Gastrocnemius medialis (tissue), 4 donors: ENCODE measurements at regions not wholly inside any gene's neighbourhood (a gene's known extent, or its start where the extent isn't known, plus 50 kb on each side); places are given as distances from the start of the nearest gene placed in this dataset.
A peak's percentile ranks its signal among the peaks of the same experiment; 100 is the strongest.

ENCODE experiments used
- ATAC-seq, 2 donors: fragments of 150-250 bp; one replicate each; pipeline ENCODE4 v1.9.1; 2016
- DNase-seq, 2 donors: peaks; one replicate each; pipeline ENCODE4 v3.0.0-alpha.2; 2019
- H3K27ac ChIP-seq, 4 donors: fragments of 200-600 bp; sonication (generic); 1 replicate in 1 of 4; 2 replicates in 3 of 4; pipeline ENCODE4 v1.5.1; 2016 to 2018; ENCODE audit warnings: mild to moderate bottlenecking in 2 of 4, moderate library complexity in 1 of 4
- H3K27me3 ChIP-seq, 3 donors: fragments of 200-600 bp; sonication (generic) in 2 of 3; 1 replicate in 1 of 3; 2 replicates in 2 of 3; pipeline versions ENCODE4 v1.5.1 to v1.6.0; 2016 to 2019; ENCODE audit warnings: mild to moderate bottlenecking in 1 of 3, moderate library complexity in 1 of 3
- H3K36me3 ChIP-seq, 2 donors: fragments of 200-600 bp; sonication (generic) in 1 of 2; one replicate each; pipeline ENCODE4 v1.5.1; 2017 to 2018
- H3K4me1 ChIP-seq, 2 donors: fragments of 200-600 bp; sonication (generic) in 1 of 2; one replicate each; pipeline ENCODE4 v1.5.1; 2016 to 2017; ENCODE audit warnings: mild to moderate bottlenecking in 2 of 2
- H3K4me3 ChIP-seq, 4 donors: fragments of 200-600 bp; sonication (generic) in 3 of 4; 1 replicate in 1 of 4; 2 replicates in 3 of 4; pipeline ENCODE4 v1.5.1; 2016 to 2019; ENCODE audit warnings: mild to moderate bottlenecking in 2 of 4
- H3K9me3 ChIP-seq, 3 donors: fragments of 200-600 bp; sonication (generic) in 2 of 3; 1 replicate in 1 of 3; 2 replicates in 2 of 3; pipeline ENCODE4 v1.5.1; 2016 to 2019
- POLR2A ChIP-seq, 2 donors: fragments of 450-650 bp; IDR thresholded peaks; one replicate each; pipeline ENCODE4 v1.6.1; 2017; ENCODE audit warnings: antibody characterized with exemption in 2 of 2, mild to moderate bottlenecking in 2 of 2, moderate library complexity in 2 of 2
- in situ Hi-C, 4 donors: fragments of 200-750 bp; cut with MboI; loops; one replicate each; pipeline versions ENCODE4 v1.15.0 to v1.8.0; 2017; ENCODE audit warnings: low sequenced_read_pairs in 4 of 4
- intact Hi-C: fragments of 100-400 bp; cut with DNase I; formaldehyde crosslinking; loops from one replicate; pipeline ENCODE4 v1.15.1; 2023; ENCODE audit warnings: low total_unique reads
- TF ChIP-seq, protein P1 (sequence below), 5 experiments: fragments of 450-650 bp in 3 of 5; fragments of 200-600 bp in 2 of 5; sonication (generic) in 2 of 5; IDR thresholded peaks in 4 of 5; conservative IDR thresholded peaks in 1 of 5; 1 replicate in 4 of 5; 2 replicates in 1 of 5; pipeline ENCODE4 v1.5.1; 2016 to 2019; ENCODE audit warnings: antibody characterized with exemption in 5 of 5, mild to moderate bottlenecking in 3 of 5, moderate library complexity in 3 of 5

DNA sequence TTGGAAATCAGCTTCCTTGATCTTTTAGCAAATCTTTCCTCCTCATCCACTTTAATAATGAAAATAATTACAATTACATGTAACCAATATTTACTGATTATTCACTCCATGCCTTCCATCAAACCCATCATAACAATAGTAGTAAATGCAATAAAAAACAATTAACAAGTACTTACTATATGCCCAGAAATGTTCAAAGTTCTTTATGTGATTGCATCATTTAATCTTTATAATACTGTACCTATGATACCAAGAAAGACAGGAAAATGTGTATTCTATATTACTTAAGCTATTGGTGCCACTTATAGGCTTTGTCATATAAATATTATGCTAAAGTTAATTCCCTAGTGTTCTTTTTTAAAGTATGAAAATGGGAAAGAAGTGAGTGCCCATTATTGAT is 210.2 kb upstream of the PKDCC start:
- ATAC-seq: no peak
- Histone ChIP-seq H3K36me3 (no peaks in the 10 kb centered on the region), H3K4me3 (no peak overlapping the region), H3K27ac (no peak overlapping the region), H3K4me1 (peaks cover 9 to 16% of the 10 kb centered on the region in 2 donors), H3K9me3 (no peaks in the 10 kb centered on the region), H3K27me3 (no peaks in the 10 kb centered on the region)
- no peak for DNase-seq
- intact Hi-C loops (no loop called here), in situ Hi-C loops (no loop called here)
- TF ChIP-seq, protein P1, sequence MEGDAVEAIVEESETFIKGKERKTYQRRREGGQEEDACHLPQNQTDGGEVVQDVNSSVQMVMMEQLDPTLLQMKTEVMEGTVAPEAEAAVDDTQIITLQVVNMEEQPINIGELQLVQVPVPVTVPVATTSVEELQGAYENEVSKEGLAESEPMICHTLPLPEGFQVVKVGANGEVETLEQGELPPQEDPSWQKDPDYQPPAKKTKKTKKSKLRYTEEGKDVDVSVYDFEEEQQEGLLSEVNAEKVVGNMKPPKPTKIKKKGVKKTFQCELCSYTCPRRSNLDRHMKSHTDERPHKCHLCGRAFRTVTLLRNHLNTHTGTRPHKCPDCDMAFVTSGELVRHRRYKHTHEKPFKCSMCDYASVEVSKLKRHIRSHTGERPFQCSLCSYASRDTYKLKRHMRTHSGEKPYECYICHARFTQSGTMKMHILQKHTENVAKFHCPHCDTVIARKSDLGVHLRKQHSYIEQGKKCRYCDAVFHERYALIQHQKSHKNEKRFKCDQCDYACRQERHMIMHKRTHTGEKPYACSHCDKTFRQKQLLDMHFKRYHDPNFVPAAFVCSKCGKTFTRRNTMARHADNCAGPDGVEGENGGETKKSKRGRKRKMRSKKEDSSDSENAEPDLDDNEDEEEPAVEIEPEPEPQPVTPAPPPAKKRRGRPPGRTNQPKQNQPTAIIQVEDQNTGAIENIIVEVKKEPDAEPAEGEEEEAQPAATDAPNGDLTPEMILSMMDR (IDR thresholded peaks at IDR 0.05 in 4 of 5, conservative IDR thresholded peaks at IDR 0.05 in 1 of 5): no peak
- no peak for TF ChIP-seq POLR2A (IDR thresholded peaks at IDR 0.05)

- H3K4me3 ChIP-seq: peak overlapping the region; percentile 63 to 87 (median 79)
- peak overlapping the region; percentile 84 to 93 (median 92) for H3K27ac ChIP-seq
- no peaks in the 10 kb centered on the region for H3K27me3 ChIP-seq
- H3K36me3 ChIP-seq: no peaks in the 10 kb centered on the region
- peak; percentile 94 to 97 for DNase-seq
- intact Hi-C loops (loop anchor here (1.0 to 5.0 kb wide), 4 partner anchors 28 to 520 kb away; partner anchors contain the start of gene COX7A2L), in situ Hi-C loops (loop anchor here in 1 of 4 donors (10.0 kb wide), 1 partner anchor 524 kb away; the partner anchor contains the start of gene COX7A2L)
- peaks cover 9 to 16% of the 10 kb centered on the region in 2 donors for H3K4me1 ChIP-seq
- H3K9me3 ChIP-seq: no peaks in the 10 kb centered on the region
- ATAC-seq: peak; percentile 99 to 100
- TF ChIP-seq POLR2A (IDR thresholded peaks at IDR 0.05): peak; percentile 40 to 91
- TF ChIP-seq, protein P1 (IDR thresholded peaks at IDR 0.05 in 4 of 5, conservative IDR thresholded peaks at IDR 0.05 in 1 of 5): peak; percentile 98 to 99 (median 98)
These were observed 206.9 kb upstream of the PKDCC start for GRCh38 chr2:41840702-41841551.

DNA sequence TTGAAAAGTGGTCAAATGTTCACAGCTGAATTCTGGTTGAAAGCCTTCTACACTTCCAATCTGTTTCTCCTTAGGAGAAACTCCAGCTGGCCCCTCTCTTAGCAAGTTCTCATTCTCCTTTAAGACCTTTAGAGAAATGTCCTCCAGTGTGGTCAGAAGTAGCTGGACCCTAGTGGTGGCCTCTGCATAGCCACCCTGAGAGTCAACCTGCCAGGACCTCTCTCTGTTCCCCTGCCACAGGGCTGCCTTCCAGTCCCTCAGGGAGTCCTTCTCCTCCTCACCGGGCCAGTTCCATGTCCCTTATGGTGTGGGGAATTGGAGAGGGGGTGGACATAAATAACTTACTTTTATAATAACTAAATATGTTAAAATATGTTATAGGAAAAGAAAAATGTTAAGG is 200.9 kb upstream of the PKDCC start:
- Histone ChIP-seq H3K9me3 (no peaks in the 10 kb centered on the region), H3K4me3 (no peak overlapping the region), H3K4me1 (peaks cover 20 to 26% of the 10 kb centered on the region in 2 donors), H3K27me3 (no peaks in the 10 kb centered on the region), H3K36me3 (no peaks in the 10 kb centered on the region), H3K27ac (peak overlapping the region; percentile 83 to 93 (median 90))
- intact Hi-C loops (no loop called here), in situ Hi-C loops (loop anchor here in 1 of 4 donors (10.0 kb wide), 1 partner anchor 518 kb away; the partner anchor contains the start of gene COX7A2L)
- ATAC-seq (no peak), DNase-seq (no peak)
- no peak for TF ChIP-seq POLR2A (IDR thresholded peaks at IDR 0.05)
- TF ChIP-seq, protein P1 (IDR thresholded peaks at IDR 0.05 in 4 of 5, conservative IDR thresholded peaks at IDR 0.05 in 1 of 5): no peak

GRCh38 chr2:41847744-41848441 is 199.9 kb upstream of the PKDCC start:
- intact Hi-C loops (loop anchor here (1.0 kb wide), 1 partner anchor 513 kb away; the partner anchor contains the start of gene COX7A2L), in situ Hi-C loops (loop anchor here in 1 of 4 donors (10.0 kb wide), 1 partner anchor 517 kb away; the partner anchor contains the start of gene COX7A2L)
- H3K27me3 ChIP-seq: no peaks in the 10 kb centered on the region
- H3K4me3 ChIP-seq: no peak overlapping the region
- ATAC-seq (peak; percentile 85 to 92), DNase-seq (peak; percentile 76 to 82)
- TF ChIP-seq, protein P1 (IDR thresholded peaks at IDR 0.05 in 4 of 5, conservative IDR thresholded peaks at IDR 0.05 in 1 of 5): no peak
- TF ChIP-seq POLR2A (IDR thresholded peaks at IDR 0.05): no peak
- H3K27ac ChIP-seq: peak overlapping the region; percentile 83 to 93 (median 90)
- H3K4me1 ChIP-seq: peaks cover 23% of the 10 kb centered on the region in 2 donors
- H3K9me3 ChIP-seq: no peaks in the 10 kb centered on the region
- no peaks in the 10 kb centered on the region for H3K36me3 ChIP-seq
